HG02840 (cell line): ENCODE measurements at regions not wholly inside any gene's neighbourhood (a gene's known extent, or its start where the extent isn't known, plus 50 kb on each side); places are given as distances from the start of the nearest gene placed in this dataset.

Experiments
- ATAC-seq: cut with Tn5 transposase; IDR thresholded peaks from one replicate; pipeline ENCODE4 v1.9.1; 2021; ENCODE audit warnings: mild to moderate bottlenecking, moderate library complexity, moderate number of reproducible peaks; ENCODE audit not compliant: unreplicated experiment, low FRiP score

DNA sequence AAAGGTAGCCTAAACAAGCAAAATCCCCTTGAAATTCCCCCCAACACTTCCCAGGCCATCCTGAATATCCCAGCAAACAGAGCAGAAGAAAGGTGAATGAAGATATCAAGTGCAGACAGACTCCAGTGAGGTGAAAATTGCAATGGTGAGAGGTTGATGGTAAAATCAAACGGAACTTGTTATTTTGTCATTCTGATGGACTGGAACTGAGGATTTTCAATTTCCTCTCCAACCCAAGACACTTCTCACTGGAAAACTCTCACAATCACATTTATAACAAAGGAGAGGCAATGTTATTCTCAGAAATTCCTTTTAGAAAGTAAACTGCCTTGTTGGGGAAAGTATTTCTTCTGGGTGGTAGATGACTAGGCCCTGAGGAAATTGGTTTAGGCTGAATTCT is 412.4 kb upstream of the C9orf72 start:
- ATAC-seq = no peak

DNA sequence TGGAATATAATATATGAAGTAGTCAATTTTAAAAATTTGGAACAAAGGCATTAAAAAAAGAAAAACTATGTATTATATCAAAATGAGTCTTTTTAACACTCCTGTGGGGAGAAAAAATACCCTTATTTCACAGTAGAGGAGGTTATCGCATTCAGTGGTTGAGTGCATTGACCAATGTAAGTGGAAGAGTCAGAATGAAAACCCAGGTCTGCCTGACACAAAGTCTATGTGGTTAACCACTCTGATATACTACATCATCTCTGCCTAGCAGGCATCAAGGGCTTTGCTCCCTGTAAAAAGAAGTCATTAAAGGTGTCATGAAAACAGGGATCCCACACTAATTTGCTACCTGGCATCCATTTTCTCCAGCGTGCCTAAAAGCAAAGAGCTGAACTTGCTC is 417.2 kb upstream of the C9orf72 start:
- ATAC-seq = no peak

GRCh38 chr9:27991221-27991620 is 417.9 kb upstream of the C9orf72 start:
- no peak for ATAC-seq

DNA sequence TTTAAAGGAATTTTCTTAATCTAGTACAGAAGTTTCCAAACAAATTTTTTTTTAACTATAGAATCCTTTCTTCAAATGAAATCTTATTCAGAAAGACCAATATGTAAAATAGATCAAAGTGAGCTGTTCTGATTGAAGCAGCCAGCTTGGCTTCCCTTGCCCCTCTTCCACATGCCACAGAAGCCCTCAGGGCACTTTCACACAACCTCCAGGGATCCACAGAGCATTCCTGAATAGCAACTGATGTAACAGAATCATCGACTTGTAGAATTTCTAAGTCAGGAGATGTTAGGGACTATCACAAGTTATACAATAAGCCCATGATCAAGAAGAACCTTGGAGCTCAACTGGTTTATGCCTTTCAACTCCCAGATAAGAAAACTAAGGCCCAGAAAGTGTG is 427.8 kb upstream of the C9orf72 start:
- no peak for ATAC-seq

DNA sequence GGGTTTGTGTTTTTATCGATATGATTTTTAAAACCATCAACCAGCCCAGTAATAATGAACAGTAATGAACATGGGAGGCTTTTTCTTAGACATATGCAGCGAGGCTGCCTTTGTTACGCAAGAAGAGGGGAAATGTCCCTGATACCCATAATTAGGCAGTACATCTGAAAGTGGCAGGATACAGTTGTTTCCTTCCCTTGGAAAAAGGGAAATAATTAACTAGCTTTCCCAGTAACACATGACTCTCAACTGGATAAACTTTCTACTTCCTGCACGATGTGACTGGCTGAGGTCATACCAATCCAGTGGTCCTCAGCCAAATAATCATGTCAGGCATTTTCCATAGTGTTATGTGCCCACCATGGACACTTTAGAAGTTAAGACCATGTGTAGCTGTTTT is 431.6 kb upstream of the C9orf72 start:
- ATAC-seq = no peak

GRCh38 chr9:28005779-28006178 is 432.5 kb upstream of the C9orf72 start:
- no peak for ATAC-seq

- ATAC-seq = no peak
Observed at GRCh38 chr9:28007097-28007817, 434.0 kb upstream of the C9orf72 start.

GRCh38 chr9:28014212-28014611 is 440.9 kb upstream of the C9orf72 start:
- no peak for ATAC-seq

- ATAC-seq = no peak
Observed at GRCh38 chr9:28024676-28025075, 451.4 kb upstream of the C9orf72 start.

DNA sequence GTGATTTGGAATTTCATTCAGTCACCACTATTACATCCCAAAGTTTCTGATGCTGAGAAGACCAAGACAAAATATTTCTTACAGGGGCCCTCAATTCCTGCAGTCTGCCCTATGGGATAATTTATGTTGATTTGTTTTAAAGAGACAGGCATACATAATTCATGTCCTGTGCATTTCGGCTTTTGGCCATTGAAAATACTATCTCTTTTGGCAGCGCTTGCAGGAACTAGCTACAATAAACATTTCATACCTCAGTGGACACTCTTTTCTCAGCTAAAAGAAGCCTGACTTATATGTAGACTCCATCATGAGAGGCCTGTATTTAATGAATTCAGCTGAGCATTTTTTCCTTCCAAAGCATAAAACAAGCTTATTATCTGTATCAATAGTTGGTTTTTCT is 451.9 kb upstream of the C9orf72 start:
- ATAC-seq = no peak

DNA sequence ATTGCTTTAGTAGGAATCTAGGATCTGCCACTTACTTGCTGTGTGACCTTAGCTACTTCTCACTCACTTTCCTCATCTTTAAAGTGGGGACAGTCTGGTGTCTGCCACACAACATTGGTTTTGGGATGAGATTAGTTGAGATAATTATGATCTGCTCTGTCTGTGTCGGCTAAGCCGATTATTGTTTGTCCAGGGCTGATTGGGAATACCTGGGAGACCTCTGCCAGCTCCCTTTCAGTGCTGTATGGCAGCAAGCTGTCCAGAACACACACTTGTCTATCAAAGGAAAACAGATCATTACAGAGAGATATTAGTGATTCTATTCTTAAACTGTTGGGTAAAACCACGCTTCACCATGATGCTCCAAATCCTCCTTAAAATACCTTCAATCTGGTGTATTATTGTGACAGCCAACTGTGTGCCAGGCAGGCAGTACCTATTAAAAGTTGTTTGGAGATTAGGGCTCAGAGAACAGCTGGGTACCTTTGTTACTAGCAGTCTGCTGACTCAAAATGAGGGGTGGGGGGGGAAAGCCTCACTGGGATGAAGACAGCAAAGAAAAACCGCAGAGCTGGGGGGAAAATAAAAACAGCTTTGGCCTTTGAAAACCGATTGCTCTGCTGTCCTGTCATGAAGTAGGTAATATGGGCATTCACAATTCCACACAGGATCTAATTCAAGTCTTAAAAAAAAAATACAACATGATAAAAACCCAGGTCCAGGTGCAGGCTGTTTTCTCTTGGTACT is 458.4 kb upstream of the C9orf72 start:
- ATAC-seq = no peak

DNA sequence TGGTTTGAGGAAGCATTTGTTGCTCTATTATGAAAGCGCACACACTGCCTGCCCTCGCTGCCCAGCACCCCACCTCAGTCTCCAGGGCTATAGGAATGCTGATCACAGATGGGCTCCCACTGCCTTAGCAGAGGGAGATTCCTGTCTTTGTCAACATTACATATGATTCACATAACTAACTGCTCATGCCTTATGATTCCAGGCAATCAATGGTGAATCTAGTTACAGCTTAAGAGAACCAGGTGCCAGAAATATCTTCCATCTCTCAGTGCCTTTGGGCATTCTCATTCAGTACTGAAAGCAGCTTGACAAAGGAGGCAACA is 458.9 kb upstream of the C9orf72 start:
- ATAC-seq = no peak

GRCh38 chr9:28034242-28034641 is 461.0 kb upstream of the C9orf72 start:
- ATAC-seq = no peak

DNA sequence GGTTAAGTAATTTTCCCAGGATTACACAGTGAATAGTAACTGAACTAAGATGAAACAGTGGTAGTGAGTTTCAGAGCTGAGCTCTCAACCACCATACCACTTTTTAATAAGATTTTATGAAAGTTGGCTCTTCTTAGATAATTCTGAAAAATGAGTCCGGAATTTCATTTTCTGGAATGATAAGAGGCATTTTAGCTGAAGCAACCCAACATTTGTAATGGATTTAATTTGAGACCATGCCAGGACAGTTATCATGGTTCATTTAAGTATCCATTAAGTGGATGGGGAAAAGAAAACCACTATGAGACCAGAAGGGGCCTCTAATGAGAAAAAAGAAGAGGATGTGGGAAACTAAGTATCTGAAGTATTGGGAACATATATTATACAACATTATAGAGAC is 464.7 kb upstream of the C9orf72 start:
- ATAC-seq = no peak

DNA sequence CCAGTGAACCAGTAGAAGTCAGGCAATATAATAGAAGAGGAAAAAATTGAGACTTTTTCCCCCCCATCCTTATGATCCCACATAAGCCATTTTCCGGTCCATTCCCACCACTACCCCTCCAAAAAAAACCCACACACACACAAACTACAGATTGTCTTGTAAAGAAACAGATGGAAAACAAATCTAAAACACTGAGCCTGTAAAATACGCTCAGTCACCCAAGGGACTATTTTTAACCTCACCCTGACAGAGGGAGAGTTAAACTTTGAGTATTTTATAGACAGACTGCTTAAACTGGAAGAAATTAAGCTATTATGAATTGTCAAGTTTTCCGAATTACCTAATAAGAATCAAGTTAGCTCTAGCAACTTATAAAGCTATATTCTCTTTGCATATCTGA is 471.8 kb upstream of the C9orf72 start:
- ATAC-seq = no peak

GRCh38 chr9:28050046-28050445 is 476.8 kb upstream of the C9orf72 start:
- ATAC-seq = no peak

GRCh38 chr9:28050941-28051340 is 477.7 kb upstream of the C9orf72 start:
- ATAC-seq = no peak

DNA sequence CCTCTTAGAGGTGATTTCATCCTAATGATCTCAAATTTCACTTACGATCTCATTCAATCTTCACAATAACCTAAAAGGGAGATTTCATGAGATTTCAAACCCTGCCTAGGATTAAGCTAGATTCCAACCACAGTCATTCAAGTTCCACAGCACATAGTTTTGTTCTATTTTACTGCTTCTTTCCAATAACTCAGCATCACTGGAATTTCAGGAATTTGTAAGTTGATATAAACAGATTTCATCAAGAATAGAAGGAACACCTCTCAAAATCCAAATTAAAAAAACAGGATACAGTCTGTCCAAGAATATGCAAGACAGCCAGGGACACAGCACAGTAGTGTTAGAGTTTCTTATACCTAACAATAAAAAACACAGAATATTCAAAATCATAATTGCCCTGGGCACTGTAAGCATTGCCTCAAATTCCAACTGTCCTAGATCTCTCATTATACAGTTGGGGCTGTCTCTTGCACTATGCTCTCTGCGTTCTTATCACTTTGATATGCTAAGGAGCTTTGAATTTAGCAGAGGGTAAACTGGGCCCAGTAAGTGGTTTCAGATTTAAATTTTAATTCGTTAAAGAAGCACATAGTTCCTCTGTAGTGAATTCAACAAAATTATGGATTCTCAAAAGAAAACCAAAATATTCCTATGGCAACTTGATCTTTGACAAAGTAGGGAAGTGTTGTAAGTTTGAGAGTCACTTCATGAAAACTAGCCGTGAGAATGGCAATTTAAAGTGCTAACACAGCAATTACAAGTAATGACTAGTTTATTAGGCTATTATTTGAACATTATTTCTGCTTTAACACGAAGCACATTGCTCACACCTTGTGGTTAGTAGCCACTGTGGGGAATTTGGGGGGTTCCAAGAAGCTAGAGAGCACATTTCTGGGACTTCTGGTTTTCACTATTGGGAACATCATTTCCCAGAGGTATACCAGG is 478.6 kb upstream of the C9orf72 start:
- no peak for ATAC-seq

DNA sequence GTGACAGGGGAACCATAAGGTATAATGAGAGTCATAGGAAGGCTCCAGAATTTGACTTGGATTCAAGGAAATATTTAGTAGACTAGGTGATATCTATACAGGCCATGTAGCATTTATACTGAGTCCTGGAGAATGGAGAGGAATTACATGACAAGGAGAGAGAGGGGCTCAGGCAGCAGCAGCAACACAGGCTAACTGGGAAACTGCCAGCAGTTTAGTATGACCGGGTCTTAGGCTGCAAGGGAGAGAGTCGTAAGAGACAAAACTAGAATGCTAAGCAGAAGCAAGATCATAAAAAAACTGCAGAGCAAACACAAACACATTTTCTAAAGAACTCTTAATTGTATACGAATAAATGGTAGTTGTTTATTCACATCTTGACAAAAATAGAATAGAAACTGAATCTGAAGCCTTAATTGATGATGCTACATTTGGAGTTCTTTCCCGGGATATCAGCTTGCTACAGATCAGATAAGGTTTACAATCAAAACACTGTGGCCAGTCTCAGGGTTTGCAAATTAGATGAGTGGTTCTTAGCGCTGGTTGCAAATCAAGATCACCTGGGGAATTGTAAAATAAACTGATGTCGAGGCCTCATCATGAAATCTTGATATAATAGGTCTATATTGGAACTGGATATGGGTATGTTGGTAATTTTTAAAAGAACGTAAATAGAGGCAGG is 480.0 kb upstream of the C9orf72 start:
- no peak for ATAC-seq

- no peak for ATAC-seq
Observed at GRCh38 chr9:28056006-28056405, 482.7 kb upstream of the C9orf72 start.

GRCh38 chr9:28056466-28056865 is 483.2 kb upstream of the C9orf72 start:
- no peak for ATAC-seq
